SK-N-MC (cell line): ENCODE measurements at regions not wholly inside any gene's neighbourhood (a gene's known extent, or its start where the extent isn't known, plus 50 kb on each side); places are given as distances from the start of the nearest gene placed in this dataset.

ENCODE experiments used
- DNase-seq: peaks from one replicate; pipeline ENCODE4 v3.0.0-alpha.2; 2011; ENCODE audit warnings: low read depth, low spot score
- H3K27ac ChIP-seq: fragments of 200-600 bp; sonication (generic); 2 replicates; pipeline ENCODE4 v1.5.1; 2016; ENCODE audit warnings: mixed run types
- H3K36me3 ChIP-seq: fragments of 200-600 bp; sonication (generic); 2 replicates; pipeline ENCODE4 v1.6.1; 2017; ENCODE audit warnings: antibody characterized with exemption, low read length, mixed read lengths; ENCODE audit not compliant: insufficient read depth
- H3K4me3 ChIP-seq: fragments of 200-600 bp; sonication (generic); 2 replicates; pipeline ENCODE4 v1.5.1; 2016
- H3K9ac ChIP-seq: fragments of 200-600 bp; sonication (generic); 2 replicates; pipeline ENCODE4 v1.8.0; 2017; ENCODE audit warnings: mixed run types, mixed read lengths; ENCODE audit not compliant: insufficient read length
- H3K9me3 ChIP-seq: fragments of 200-600 bp; sonication (generic); 2 replicates; pipeline ENCODE4 v1.6.1; 2017; ENCODE audit warnings: low read depth, mild to moderate bottlenecking, antibody characterized with exemption, low read length, moderate library complexity, mixed read lengths
- EZH2 ChIP-seq: fragments of 200-600 bp; sonication (generic); IDR thresholded peaks from one replicate; pipeline ENCODE4 v1.6.1; 2017; ENCODE audit warnings: antibody characterized with exemption
- FOXP2 ChIP-seq: optimal IDR thresholded peaks from 2 replicates; pipeline ENCODE3; 2011; ENCODE audit warnings: mild to moderate bottlenecking, moderate library complexity; ENCODE audit not compliant: insufficient read depth; ENCODE audit errors: extremely low read length, control extremely low read depth
- POLR2AphosphoS5 ChIP-seq: IDR thresholded peaks from 2 replicates; pipeline ENCODE4 v1.6.1; 2012; ENCODE audit warnings: mild to moderate bottlenecking, low read depth, low read length, borderline replicate concordance

- DNase-seq = no peak
- Histone ChIP-seq H3K36me3 (no peaks in the 10 kb centered on the region), H3K9ac (no peak overlapping the region), H3K4me3 (no peak overlapping the region), H3K27ac (no peak overlapping the region), H3K9me3 (no peaks in the 10 kb centered on the region)
- no peak for TF ChIP-seq POLR2AphosphoS5
- no peak for TF ChIP-seq EZH2
- no peak for TF ChIP-seq FOXP2
These were observed 205.6 kb downstream of the NECTIN3 start for GRCh38 chr3:111277226-111277625.

- Histone ChIP-seq H3K4me3 (no peak overlapping the region), H3K36me3 (no peaks in the 10 kb centered on the region), H3K9ac (no peak overlapping the region), H3K27ac (no peak overlapping the region), H3K9me3 (no peaks in the 10 kb centered on the region)
- DNase-seq = no peak
- TF ChIP-seq EZH2 = no peak
- TF ChIP-seq FOXP2 = no peak
- no peak for TF ChIP-seq POLR2AphosphoS5
These were observed 207.3 kb downstream of the NECTIN3 start for GRCh38 chr3:111278959-111279358.

GRCh38 chr3:111282024-111282423, 210.4 kb downstream of the NECTIN3 start:
- TF ChIP-seq POLR2AphosphoS5 (no peak), FOXP2 (no peak), EZH2 (no peak)
- no peak overlapping the region for H3K27ac ChIP-seq
- H3K36me3 ChIP-seq = no peaks in the 10 kb centered on the region
- no peak overlapping the region for H3K4me3 ChIP-seq
- H3K9ac ChIP-seq = no peak overlapping the region
- no peak for DNase-seq
- H3K9me3 ChIP-seq = no peaks in the 10 kb centered on the region

- Histone ChIP-seq H3K9ac (no peak overlapping the region), H3K36me3 (no peaks in the 10 kb centered on the region), H3K9me3 (no peaks in the 10 kb centered on the region), H3K4me3 (no peak overlapping the region), H3K27ac (no peak overlapping the region)
- TF ChIP-seq POLR2AphosphoS5 = no peak
- TF ChIP-seq FOXP2 = no peak
- TF ChIP-seq EZH2 = no peak
- no peak for DNase-seq
These were observed 211.5 kb downstream of the NECTIN3 start for GRCh38 chr3:111283165-111283564.

- H3K4me3 ChIP-seq = no peak overlapping the region
- DNase-seq = no peak
- H3K9me3 ChIP-seq = no peaks in the 10 kb centered on the region
- H3K9ac ChIP-seq = no peak overlapping the region
- H3K36me3 ChIP-seq = no peaks in the 10 kb centered on the region
- no peak for TF ChIP-seq POLR2AphosphoS5
- no peak for TF ChIP-seq FOXP2
- TF ChIP-seq EZH2 = no peak
- H3K27ac ChIP-seq = no peak overlapping the region
These were observed 213.0 kb downstream of the NECTIN3 start for GRCh38 chr3:111284503-111285183.

GRCh38 chr3:111285184-111285538, 213.5 kb downstream of the NECTIN3 start:
- no peak for DNase-seq
- Histone ChIP-seq H3K27ac (no peak overlapping the region), H3K9me3 (no peaks in the 10 kb centered on the region), H3K4me3 (no peak overlapping the region), H3K36me3 (no peaks in the 10 kb centered on the region), H3K9ac (no peak overlapping the region)
- TF ChIP-seq EZH2 (no peak), POLR2AphosphoS5 (no peak), FOXP2 (no peak)

DNA sequence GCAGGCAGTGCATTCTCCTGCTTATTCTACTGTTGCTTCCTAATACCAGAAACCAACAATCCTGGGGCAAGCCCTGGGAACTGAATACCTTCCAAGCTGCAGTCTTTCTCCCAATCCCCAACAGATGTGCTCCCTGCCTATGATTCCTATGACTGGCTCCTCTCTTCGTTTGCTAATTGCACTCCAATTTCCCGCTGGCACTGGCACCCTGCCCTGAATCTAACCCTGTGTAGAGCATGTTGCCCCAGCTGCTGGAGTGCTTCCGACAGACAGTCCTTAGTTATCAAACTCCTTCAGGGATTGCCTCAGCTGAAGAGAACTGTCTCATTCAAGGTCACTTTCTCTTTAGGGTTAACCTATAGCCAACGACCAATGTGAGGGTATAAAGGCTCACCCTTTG, 214.1 kb downstream of the NECTIN3 start:
- no peak overlapping the region for H3K4me3 ChIP-seq
- TF ChIP-seq FOXP2 = no peak
- TF ChIP-seq EZH2 = no peak
- no peak for TF ChIP-seq POLR2AphosphoS5
- H3K36me3 ChIP-seq = no peaks in the 10 kb centered on the region
- H3K9me3 ChIP-seq = no peaks in the 10 kb centered on the region
- no peak overlapping the region for H3K27ac ChIP-seq
- no peak for DNase-seq
- H3K9ac ChIP-seq = no peak overlapping the region

DNA sequence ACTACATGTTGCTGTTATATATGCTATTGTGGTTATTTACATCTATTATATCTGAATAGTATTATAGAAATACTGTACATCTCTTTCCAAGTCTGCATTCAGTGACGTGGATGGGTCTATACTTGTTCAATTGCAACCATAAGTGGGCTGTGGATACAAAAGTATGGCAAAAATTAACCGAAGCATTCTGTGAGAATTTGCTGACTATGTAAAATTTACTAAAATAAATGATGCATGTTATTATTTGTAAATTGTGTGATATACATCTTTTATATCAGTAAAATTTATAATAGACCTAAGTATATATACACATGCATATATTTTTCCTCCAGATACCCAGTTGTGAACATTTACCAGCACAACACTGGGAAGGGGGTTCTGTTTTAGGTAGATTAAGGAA, 215.1 kb downstream of the NECTIN3 start:
- H3K4me3 ChIP-seq = no peak overlapping the region
- H3K36me3 ChIP-seq = no peaks in the 10 kb centered on the region
- TF ChIP-seq FOXP2 (no peak), POLR2AphosphoS5 (no peak), EZH2 (no peak)
- no peaks in the 10 kb centered on the region for H3K9me3 ChIP-seq
- no peak for DNase-seq
- no peak overlapping the region for H3K27ac ChIP-seq
- H3K9ac ChIP-seq = no peak overlapping the region

DNA sequence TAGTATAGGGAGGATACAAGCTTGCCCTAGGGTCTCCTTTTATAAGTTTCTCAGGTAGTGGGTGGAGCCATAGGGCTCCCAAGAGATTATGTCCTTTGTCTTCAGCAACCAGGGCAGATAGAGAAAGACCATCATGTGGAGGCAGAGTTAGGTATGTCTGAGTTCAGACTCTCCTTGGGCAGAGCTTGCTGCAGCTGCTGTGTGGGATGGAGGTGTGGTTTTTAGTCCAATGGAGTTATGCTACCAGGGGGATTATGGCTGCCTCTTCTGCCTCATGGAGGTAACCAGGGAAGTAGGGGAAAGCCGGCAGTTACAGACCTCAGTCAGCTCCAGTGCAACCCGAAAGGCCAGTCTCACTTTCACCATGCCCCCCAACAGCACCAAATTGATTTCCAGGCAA, 220.5 kb downstream of the NECTIN3 start:
- TF ChIP-seq EZH2 (no peak), FOXP2 (no peak), POLR2AphosphoS5 (no peak)
- Histone ChIP-seq H3K4me3 (no peak overlapping the region), H3K27ac (no peak overlapping the region), H3K9me3 (no peaks in the 10 kb centered on the region), H3K9ac (no peak overlapping the region), H3K36me3 (no peaks in the 10 kb centered on the region)
- DNase-seq = no peak
